Esophagus muscularis mucosa (tissue), 4 donors: ENCODE measurements at regions not wholly inside any gene's neighbourhood (a gene's known extent, or its start where the extent isn't known, plus 50 kb on each side); places are given as distances from the start of the nearest gene placed in this dataset.

Experiments
- DNase-seq: peaks from one replicate; pipeline ENCODE4 v3.0.0-alpha.2; 2017; ENCODE audit errors: extremely low spot score
- H3K27ac ChIP-seq, 4 donors: fragments of 200-600 bp; sonication (generic); replicated peaks in 1 of 4; 1 replicate in 3 of 4; 2 replicates in 1 of 4; pipeline ENCODE4 v1.5.1; 2016 to 2019; ENCODE audit warnings: mild to moderate bottlenecking in 1 of 4
- H3K27me3 ChIP-seq, 4 donors: fragments of 200-600 bp; sonication (generic); one replicate each; pipeline versions ENCODE4 v1.5.1 to v1.6.0; 2016 to 2019
- H3K36me3 ChIP-seq, 4 donors: fragments of 200-600 bp; sonication (generic); one replicate each; pipeline ENCODE4 v1.5.1; 2016 to 2019
- H3K4me1 ChIP-seq, 4 donors: fragments of 200-600 bp; sonication (generic); one replicate each; pipeline ENCODE4 v1.5.1; 2016 to 2019
- H3K4me3 ChIP-seq, 4 donors: fragments of 200-600 bp; sonication (generic); 1 replicate in 2 of 4; 2 replicates in 2 of 4; pipeline ENCODE4 v1.5.1; 2016 to 2019; ENCODE audit warnings: mild to moderate bottlenecking in 4 of 4, moderate library complexity in 1 of 4
- H3K9me3 ChIP-seq, 4 donors: fragments of 200-600 bp; sonication (generic); 1 replicate in 3 of 4; 2 replicates in 1 of 4; pipeline ENCODE4 v1.5.1; 2016 to 2019
- EP300 ChIP-seq: sonication (generic); formaldehyde crosslinking; IDR thresholded peaks from one replicate; pipeline ENCODE4 v1.6.1; 2017; ENCODE audit warnings: antibody characterized with exemption
- POLR2A ChIP-seq: fragments of 450-650 bp; IDR thresholded peaks from one replicate; pipeline ENCODE4 v1.6.1; 2017; ENCODE audit warnings: antibody characterized with exemption, moderate library complexity, mild to moderate bottlenecking, low read depth
- POLR2AphosphoS5 ChIP-seq, 2 donors: sonication (generic); formaldehyde crosslinking; IDR thresholded peaks; one replicate each; pipeline ENCODE4 v1.6.1; 2017; ENCODE audit warnings: antibody characterized with exemption in 2 of 2
- WGBS: methylation state at CpG from one replicate; pipeline ENCODE4 v1.1.5; 2018; 5-methylcytosine and 5-hydroxymethylcytosine counted together
- intact Hi-C: fragments of 100-400 bp; cut with DNase I; formaldehyde crosslinking; loops from one replicate; pipeline ENCODE4 v1.15.1; 2023
- TF ChIP-seq, protein P1 (sequence below), 3 experiments: fragments of 200-600 bp in 2 of 3; fragments of 450-650 bp in 1 of 3; sonication (generic) in 2 of 3; IDR thresholded peaks; one replicate each; pipeline ENCODE4 v1.5.1; 2017 to 2019; ENCODE audit warnings: antibody characterized with exemption in 3 of 3, mild to moderate bottlenecking in 2 of 3, moderate library complexity in 1 of 3

DNA sequence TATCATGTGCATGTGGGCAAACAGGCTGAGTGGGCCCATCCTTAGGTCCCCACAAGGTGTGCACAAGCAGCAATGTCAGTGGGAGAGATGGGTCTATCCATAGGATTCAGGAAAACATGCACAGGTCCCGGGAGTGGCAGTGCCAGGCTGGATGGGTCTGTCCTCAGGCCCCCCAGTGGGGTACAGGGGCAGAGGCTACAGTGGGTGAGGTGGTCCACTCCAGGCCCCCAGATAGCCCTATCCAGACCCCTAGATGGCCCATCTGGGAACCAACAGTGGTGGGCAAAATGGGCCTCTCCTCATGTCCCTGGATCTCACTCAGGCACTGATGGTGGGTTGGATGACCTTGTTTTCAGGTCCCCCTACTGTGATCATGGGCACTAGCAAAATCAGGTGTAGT, 277.8 kb upstream of the SYT1 start:
- Histone ChIP-seq H3K9me3 (peaks cover 0 to 29% (median 11%) of the 10 kb centered on the region in 4 donors), H3K36me3 (no peaks in the 10 kb centered on the region), H3K4me1 (no peaks in the 10 kb centered on the region), H3K27me3 (no peaks in the 10 kb centered on the region), H3K27ac (no peak overlapping the region), H3K4me3 (no peak overlapping the region)
- WGBS = no CpG with 5 or more reads among the region's 1 CpG
- no peak for DNase-seq
- TF ChIP-seq, protein P1, sequence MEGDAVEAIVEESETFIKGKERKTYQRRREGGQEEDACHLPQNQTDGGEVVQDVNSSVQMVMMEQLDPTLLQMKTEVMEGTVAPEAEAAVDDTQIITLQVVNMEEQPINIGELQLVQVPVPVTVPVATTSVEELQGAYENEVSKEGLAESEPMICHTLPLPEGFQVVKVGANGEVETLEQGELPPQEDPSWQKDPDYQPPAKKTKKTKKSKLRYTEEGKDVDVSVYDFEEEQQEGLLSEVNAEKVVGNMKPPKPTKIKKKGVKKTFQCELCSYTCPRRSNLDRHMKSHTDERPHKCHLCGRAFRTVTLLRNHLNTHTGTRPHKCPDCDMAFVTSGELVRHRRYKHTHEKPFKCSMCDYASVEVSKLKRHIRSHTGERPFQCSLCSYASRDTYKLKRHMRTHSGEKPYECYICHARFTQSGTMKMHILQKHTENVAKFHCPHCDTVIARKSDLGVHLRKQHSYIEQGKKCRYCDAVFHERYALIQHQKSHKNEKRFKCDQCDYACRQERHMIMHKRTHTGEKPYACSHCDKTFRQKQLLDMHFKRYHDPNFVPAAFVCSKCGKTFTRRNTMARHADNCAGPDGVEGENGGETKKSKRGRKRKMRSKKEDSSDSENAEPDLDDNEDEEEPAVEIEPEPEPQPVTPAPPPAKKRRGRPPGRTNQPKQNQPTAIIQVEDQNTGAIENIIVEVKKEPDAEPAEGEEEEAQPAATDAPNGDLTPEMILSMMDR (IDR thresholded peaks at IDR 0.05) = no peak
- no peak for TF ChIP-seq POLR2A
- no peak for TF ChIP-seq POLR2AphosphoS5 (IDR thresholded peaks at IDR 0.05)
- no peak for TF ChIP-seq EP300
- intact Hi-C loops = no loop called here

- intact Hi-C loops = no loop called here
- TF ChIP-seq, protein P1 (IDR thresholded peaks at IDR 0.05) = no peak
- no peak for TF ChIP-seq POLR2AphosphoS5 (IDR thresholded peaks at IDR 0.05)
- no peak for TF ChIP-seq POLR2A
- no peak for TF ChIP-seq EP300
- WGBS = 76% methylated on average over 3 of the region's 3 CpGs
Measured at GRCh38 chr12:78599366-78599765, 265.2 kb upstream of the SYT1 start.

DNA sequence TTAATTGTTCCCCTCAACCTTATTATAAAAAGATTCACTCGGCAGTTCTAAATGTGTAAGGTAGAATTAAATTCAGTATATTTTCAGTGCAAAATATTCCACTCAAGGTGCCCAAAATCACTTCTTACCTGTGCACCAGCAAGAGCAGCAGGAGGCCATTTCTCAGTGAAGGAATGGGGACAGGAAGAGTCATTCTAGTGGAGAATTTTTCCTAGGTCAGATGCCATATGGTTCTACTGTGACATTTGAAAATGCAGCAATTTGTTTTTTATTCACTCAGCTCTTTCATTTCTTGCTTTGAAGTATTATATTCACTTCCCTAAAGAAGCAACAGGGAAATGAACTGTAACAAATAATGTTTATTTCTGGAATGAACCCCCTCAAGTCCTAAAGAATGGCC, 264.0 kb upstream of the SYT1 start:
- no peaks in the 10 kb centered on the region for H3K4me1 ChIP-seq
- H3K9me3 ChIP-seq = peaks cover 0 to 16% (median 9%) of the 10 kb centered on the region in 4 donors
- no peak overlapping the region for H3K4me3 ChIP-seq
- TF ChIP-seq POLR2AphosphoS5 (IDR thresholded peaks at IDR 0.05) (no peak), EP300 (no peak), POLR2A (no peak)
- TF ChIP-seq, protein P1 (IDR thresholded peaks at IDR 0.05) = no peak
- no peaks in the 10 kb centered on the region for H3K27me3 ChIP-seq
- intact Hi-C loops = no loop called here
- no peak for DNase-seq
- WGBS = 91% methylated on average over 1 of the region's 1 CpG
- no peaks in the 10 kb centered on the region for H3K36me3 ChIP-seq
- no peak overlapping the region for H3K27ac ChIP-seq

More at GRCh38 chr12:78599366-78599765, 265.2 kb upstream of the SYT1 start:
- H3K9me3 ChIP-seq = peaks cover 0 to 13% (median 8%) of the 10 kb centered on the region in 4 donors
- H3K27me3 ChIP-seq = no peaks in the 10 kb centered on the region
- DNase-seq = no peak
- H3K4me3 ChIP-seq = no peak overlapping the region
- H3K4me1 ChIP-seq = no peaks in the 10 kb centered on the region
- H3K36me3 ChIP-seq = no peaks in the 10 kb centered on the region
- H3K27ac ChIP-seq = no peak overlapping the region

DNA sequence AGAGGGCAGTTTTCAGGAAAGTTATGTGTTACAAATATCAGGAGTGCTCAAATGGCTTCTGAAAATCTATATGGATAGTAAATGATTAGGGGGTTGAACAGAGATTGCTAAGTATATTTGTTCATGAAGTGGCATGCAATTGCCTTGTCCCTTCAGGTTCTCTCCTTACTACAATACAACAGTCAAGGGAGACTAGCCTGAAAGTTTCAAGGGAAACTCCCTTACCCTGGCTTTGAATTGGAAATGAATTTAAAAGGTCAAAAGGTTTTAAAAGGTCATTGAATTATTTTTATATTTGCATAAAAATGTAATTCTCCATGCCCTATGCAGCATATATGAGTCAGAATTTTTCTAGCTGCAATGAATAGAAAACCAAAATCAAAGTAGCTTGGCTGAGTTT, 253.1 kb upstream of the SYT1 start:
- Histone ChIP-seq H3K4me3 (no peak overlapping the region), H3K27ac (no peak overlapping the region), H3K27me3 (no peaks in the 10 kb centered on the region), H3K9me3 (no peaks in the 10 kb centered on the region), H3K36me3 (no peaks in the 10 kb centered on the region), H3K4me1 (no peaks in the 10 kb centered on the region)
- TF ChIP-seq, protein P1 (IDR thresholded peaks at IDR 0.05) = no peak
- TF ChIP-seq POLR2A (no peak), EP300 (no peak), POLR2AphosphoS5 (IDR thresholded peaks at IDR 0.05) (no peak)
- intact Hi-C loops = no loop called here
- no peak for DNase-seq

- intact Hi-C loops = no loop called here
- TF ChIP-seq POLR2AphosphoS5 (IDR thresholded peaks at IDR 0.05) (no peak), POLR2A (no peak), EP300 (no peak)
- TF ChIP-seq, protein P1 (IDR thresholded peaks at IDR 0.05) = no peak
- Histone ChIP-seq H3K27me3 (no peaks in the 10 kb centered on the region), H3K9me3 (no peaks in the 10 kb centered on the region), H3K36me3 (no peaks in the 10 kb centered on the region), H3K27ac (no peak overlapping the region), H3K4me3 (no peak overlapping the region), H3K4me1 (no peaks in the 10 kb centered on the region)
- no peak for DNase-seq
- WGBS = 93% methylated on average over 2 of the region's 2 CpGs
Measured at GRCh38 chr12:78612190-78612589, 252.4 kb upstream of the SYT1 start.
